ENCODE measurements at regions not wholly inside any gene's neighbourhood (a gene's known extent, or its start where the extent isn't known, plus 50 kb on each side); places are given as distances from the start of the nearest gene placed in this dataset.

DNA sequence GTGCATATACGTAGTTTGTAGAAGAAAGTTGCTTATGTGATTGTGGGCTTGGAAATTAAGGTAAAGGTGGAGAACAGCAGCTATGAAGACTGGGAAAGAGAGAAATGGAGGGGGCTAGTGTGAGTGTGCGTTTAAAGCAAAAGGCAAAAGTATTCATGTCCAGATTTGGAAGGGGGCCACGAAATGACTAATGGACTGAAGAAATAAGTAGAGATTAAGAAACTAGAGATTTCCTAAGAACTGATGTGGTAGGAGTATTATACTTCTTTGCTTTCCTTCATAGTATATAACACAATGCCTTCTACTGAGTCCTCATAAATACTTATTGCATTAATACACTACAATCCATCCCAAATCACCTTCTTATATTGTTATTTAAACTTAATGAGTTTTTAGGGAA lies 298.6 kb upstream of the NOVA1 start:
- Histone ChIP-seq H3K36me3 (ENCODE audit: control insufficient read depth, insufficient read depth, low read length) (no peaks in the 10 kb centered on the region), H3K4me3 (ENCODE audit: low read depth, low read length) (no peak overlapping the region), H3K27me3 (ENCODE audit: control insufficient read depth, insufficient read depth, low read length) (no peaks in the 10 kb centered on the region)
- DNase-seq (ENCODE audit: low read depth), result no peak
- TF ChIP-seq, protein P1, sequence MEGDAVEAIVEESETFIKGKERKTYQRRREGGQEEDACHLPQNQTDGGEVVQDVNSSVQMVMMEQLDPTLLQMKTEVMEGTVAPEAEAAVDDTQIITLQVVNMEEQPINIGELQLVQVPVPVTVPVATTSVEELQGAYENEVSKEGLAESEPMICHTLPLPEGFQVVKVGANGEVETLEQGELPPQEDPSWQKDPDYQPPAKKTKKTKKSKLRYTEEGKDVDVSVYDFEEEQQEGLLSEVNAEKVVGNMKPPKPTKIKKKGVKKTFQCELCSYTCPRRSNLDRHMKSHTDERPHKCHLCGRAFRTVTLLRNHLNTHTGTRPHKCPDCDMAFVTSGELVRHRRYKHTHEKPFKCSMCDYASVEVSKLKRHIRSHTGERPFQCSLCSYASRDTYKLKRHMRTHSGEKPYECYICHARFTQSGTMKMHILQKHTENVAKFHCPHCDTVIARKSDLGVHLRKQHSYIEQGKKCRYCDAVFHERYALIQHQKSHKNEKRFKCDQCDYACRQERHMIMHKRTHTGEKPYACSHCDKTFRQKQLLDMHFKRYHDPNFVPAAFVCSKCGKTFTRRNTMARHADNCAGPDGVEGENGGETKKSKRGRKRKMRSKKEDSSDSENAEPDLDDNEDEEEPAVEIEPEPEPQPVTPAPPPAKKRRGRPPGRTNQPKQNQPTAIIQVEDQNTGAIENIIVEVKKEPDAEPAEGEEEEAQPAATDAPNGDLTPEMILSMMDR (IDR thresholded peaks at IDR 0.05; ENCODE audit: insufficient read depth, low read length, poor library complexity, severe bottlenecking), result no peak

DNA sequence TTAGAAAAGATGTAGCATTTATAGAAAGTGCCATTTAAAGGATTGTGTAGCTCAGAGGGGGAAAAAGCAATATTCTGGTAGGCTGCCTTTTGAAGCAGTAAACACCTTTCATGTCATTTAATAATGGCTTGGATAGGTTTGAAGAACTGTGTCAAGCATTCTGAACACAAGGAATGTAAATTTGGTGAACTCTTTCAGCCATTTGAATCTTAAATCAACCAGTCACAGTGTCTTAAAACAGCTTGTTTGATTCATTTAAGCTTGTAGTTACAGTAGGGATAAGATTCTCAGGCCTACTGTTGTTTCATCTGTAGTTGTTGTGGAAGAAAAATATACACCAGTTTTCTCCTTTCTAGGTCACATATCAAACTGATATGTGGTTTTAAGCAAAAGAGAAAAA lies 299.4 kb upstream of the NOVA1 start:
- Histone ChIP-seq H3K36me3 (ENCODE audit: control insufficient read depth, insufficient read depth, low read length) (no peaks in the 10 kb centered on the region), H3K27me3 (ENCODE audit: control insufficient read depth, insufficient read depth, low read length) (no peaks in the 10 kb centered on the region), H3K4me3 (ENCODE audit: low read depth, low read length) (no peak overlapping the region)
- TF ChIP-seq, protein P1 (IDR thresholded peaks at IDR 0.05; ENCODE audit: insufficient read depth, low read length, poor library complexity, severe bottlenecking), result no peak
- DNase-seq (ENCODE audit: low read depth), result no peak

DNA sequence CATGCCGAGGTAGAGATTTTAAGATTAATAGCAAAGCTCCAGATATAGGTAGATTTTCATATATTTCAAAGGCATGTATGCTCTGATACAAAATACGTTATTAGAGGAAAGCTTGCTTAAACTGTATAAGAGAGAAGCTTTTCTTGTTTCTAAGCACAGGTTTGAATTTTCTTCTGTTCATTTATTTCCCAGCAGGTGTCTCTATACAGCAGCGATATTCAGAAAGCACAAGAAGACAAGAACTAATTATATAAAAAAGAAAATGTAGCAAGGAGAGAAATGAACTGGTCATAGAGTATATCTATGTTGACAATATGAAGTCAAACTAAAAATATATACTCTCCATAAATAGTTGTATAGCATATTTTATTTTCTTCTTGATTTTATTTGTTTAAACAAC lies 307.4 kb upstream of the NOVA1 start:
- no peak for DNase-seq (ENCODE audit: low read depth)
- TF ChIP-seq, protein P1 (IDR thresholded peaks at IDR 0.05; ENCODE audit: insufficient read depth, low read length, poor library complexity, severe bottlenecking), result no peak
- no peaks in the 10 kb centered on the region for H3K36me3 ChIP-seq (ENCODE audit: control insufficient read depth, insufficient read depth, low read length)
- no peak overlapping the region for H3K4me3 ChIP-seq (ENCODE audit: low read depth, low read length)
- H3K27me3 ChIP-seq (ENCODE audit: control insufficient read depth, insufficient read depth, low read length), result no peaks in the 10 kb centered on the region

DNA sequence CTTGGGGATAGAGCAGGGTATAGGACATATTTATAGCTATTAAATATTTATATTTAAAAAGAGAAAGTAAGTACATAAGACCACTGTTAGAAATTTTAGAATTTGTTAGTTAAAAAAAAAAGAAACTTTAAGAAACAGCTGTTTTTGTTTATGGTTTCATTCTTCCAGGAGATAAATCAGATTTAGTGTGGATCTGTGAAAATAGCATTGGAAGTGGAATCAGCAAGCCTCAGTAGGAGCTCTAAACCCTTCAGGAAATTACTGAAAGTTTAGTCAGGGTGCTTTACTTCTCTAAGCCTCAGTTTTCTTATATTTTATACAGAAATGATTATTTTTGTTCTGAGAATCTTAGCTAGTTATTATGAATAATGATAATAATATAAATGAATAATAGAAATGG lies 316.0 kb upstream of the NOVA1 start:
- DNase-seq (ENCODE audit: low read depth), result no peak
- no peaks in the 10 kb centered on the region for H3K27me3 ChIP-seq (ENCODE audit: control insufficient read depth, insufficient read depth, low read length)
- no peak overlapping the region for H3K4me3 ChIP-seq (ENCODE audit: low read depth, low read length)
- TF ChIP-seq, protein P1 (IDR thresholded peaks at IDR 0.05; ENCODE audit: insufficient read depth, low read length, poor library complexity, severe bottlenecking), result no peak
- no peaks in the 10 kb centered on the region for H3K36me3 ChIP-seq (ENCODE audit: control insufficient read depth, insufficient read depth, low read length)

DNA sequence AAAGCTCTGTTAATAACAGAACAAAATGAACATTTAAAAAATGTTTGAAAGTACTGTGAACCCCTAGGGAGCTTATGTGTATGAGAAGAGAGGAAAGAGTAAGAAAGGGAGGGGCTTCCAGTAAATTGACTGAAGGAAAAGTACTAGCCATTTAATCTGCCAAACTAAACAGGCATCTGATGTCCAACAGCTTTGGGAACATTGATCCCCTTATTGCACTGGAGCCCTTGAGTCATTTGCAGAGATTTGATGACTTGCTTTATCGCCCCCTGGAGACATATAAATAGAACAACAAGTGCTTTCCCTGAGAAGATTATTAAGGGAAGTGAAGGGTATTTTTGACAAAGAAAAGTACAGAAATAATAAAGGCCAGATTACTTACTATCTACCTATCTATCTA lies 319.3 kb upstream of the NOVA1 start:
- Histone ChIP-seq H3K27me3 (ENCODE audit: control insufficient read depth, insufficient read depth, low read length) (no peaks in the 10 kb centered on the region), H3K4me3 (ENCODE audit: low read depth, low read length) (no peak overlapping the region), H3K36me3 (ENCODE audit: control insufficient read depth, insufficient read depth, low read length) (no peaks in the 10 kb centered on the region)
- peak; percentile 9 for DNase-seq (ENCODE audit: low read depth)
- TF ChIP-seq, protein P1 (IDR thresholded peaks at IDR 0.05; ENCODE audit: insufficient read depth, low read length, poor library complexity, severe bottlenecking), result peak; percentile 55

DNA sequence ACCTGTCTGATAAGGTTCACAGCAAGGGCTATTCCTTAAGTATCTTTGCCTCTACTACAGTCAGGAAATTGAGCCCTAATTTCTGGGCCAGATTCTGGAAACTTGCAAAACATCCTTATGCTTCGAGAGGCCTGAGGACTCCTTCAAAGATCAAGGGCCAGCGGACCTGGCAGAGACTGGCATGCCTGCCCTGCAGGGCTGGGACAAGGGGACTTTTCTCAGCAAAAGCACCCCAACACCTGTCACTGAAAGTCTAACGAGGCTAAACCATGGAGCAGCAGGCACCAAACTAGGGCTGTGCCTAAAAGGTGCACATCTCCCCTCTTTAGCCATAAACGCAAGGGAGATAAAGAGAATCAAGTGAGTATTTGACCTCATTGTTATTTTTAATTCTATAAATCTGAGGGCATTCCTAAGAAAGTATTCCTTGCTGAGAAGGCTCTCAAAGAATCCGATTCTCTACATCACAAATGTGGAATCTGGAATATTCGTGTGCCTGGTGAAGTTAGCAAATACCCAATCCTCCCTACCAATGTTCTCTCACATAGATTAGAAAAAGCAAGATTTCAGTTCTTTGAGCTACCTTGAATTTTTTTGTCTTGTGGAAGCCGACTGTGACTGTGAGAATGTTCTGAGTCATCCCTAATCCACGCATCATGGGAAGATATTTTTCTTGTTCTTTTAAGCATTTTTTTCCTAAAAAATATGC lies 328.2 kb upstream of the NOVA1 start:
- Histone ChIP-seq H3K36me3 (ENCODE audit: control insufficient read depth, insufficient read depth, low read length) (no peaks in the 10 kb centered on the region), H3K4me3 (ENCODE audit: low read depth, low read length) (no peak overlapping the region), H3K27me3 (ENCODE audit: control insufficient read depth, insufficient read depth, low read length) (no peaks in the 10 kb centered on the region)
- TF ChIP-seq, protein P1 (IDR thresholded peaks at IDR 0.05; ENCODE audit: insufficient read depth, low read length, poor library complexity, severe bottlenecking), result no peak
- no peak for DNase-seq (ENCODE audit: low read depth)

Data from kidney epithelial cell (primary cell).